ENCODE measurements at regions not wholly inside any gene's neighbourhood (a gene's known extent, or its start where the extent isn't known, plus 50 kb on each side); places are given as distances from the start of the nearest gene placed in this dataset.
"Not testable (repeated sequence)": the region's sequence is repeated elsewhere in the genome, so short reads cannot be mapped to it uniquely, and the experiment has no call there.

DNA sequence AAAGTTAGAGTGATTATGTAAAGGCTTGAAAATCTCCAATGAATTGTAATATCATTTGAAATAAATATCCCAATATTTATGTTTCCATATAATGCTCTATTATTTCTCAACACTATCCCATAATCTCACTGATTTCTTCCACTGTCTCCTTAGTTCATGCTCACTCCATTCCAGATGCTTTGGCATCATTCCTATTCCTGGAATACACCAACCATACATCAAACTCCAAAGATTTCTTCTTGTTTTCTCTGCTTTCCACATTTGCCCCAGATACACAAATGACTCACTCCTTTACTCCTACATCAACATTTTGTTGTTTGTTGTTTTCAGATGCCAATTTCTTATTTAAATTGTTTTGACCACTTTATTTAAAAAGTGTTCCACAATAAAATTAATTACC lies 1390.8 kb downstream of the ZPLD1 start:
- no peak for DNase-seq

DNA sequence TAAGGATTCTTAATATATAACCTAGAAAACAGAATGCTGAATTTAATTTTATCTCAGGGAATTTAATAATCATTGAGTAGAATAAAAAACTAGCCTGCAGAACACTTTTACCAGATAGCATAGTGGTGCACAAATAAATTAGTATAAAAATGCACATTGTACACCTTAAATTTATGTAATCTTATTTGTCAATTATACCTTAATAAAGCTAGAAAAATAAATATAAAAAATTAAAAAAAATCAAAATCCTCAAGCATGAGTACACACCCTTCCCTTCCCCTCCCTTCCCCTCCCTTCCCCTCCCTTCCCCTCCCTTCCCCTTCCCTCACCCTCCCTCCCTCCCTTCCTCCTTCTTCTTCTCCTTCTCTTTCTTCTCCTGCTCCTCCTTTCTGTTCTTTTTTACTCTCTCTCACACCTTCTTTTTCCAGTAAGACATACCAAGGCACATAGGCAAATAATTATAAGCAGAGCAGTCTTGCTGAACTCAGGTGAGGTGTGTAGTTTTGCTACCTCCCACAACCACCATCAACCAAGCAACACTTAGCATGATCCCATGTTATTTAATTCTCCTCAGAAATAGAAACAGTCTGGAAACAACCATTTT lies 1395.0 kb downstream of the ZPLD1 start:
- DNase-seq = no peak

DNA sequence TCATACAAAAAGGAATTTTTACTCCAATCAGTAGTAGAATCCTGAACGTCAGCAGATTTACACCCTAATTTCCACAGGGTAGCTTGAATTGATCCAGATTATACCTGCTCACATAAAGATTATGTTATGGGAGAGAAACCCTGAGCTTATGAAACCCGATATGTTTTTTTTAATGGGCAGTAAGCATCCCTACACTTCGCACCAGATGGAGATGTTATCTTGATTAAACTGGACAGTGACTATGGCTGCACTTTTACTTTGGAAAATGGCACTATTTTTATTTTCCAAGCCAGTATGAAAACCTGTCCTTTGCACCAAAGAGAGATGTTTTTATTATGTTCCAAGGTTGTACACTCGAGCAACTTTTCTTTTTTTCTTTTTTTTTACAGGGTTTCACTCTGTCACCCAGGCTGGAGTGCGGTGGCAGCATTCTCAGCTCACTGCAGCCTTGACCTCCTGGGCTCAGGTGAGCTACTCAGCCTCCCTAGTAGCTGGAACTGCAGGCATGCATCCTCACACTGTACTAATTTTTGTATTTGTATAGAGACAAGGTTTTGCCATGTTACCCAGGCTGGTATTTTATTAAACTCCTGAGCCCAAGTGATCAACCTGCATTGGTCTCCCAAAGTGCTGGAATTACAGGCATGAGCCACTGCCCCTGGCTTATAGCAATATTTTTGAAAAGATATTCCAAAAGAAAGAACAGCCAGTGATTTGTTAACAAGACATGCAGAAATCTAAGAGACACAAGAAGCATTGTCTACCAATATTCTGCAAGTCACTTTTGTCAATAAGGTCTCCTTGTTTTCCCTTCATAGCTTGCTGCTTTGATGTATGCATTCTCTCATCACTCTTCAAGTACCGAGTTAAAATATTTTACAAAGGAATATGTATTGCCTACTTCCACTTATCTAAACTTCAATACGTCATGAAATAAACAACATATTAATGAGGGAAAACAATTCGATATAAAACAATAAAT lies 1412.6 kb downstream of the ZPLD1 start:
- DNase-seq = no peak

DNA sequence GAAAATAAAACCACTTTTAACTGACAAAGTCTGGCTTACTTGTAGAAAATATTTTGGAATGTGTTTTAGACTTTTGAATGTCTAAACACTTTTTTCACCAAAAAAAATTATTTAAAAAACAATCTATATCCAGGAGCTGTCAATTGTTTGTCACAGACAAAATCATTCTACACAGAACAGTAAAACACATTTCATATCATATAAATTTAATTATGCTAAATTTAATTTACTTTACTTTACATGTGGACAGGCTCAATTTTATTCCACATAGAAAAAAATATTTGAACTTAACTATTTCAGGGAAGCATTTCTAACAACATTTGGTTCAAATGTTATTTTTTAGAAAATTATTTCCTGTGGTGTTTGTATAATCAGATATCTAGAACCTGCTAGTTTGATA lies 1417.0 kb downstream of the ZPLD1 start:
- DNase-seq = no peak

DNA sequence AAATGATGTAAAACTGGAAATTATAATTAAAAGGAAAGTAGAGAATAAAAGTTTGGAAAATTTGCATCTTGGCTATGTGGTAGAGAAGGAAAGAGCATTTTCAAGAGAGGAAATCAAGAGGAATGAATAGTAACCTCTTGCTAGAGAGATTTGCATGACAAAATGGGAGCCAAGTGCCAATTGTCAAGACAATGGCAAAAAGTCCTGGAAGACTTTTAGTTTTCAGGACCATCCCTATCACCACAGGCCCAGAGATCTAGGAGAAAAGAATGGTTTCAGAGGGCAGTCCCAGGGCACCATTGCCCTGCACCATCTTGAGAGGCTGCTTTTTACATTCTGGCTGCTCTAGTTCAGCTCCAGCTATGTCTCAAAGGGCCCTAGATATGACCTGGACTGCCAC lies 1427.6 kb downstream of the ZPLD1 start:
- no peak for DNase-seq

DNA sequence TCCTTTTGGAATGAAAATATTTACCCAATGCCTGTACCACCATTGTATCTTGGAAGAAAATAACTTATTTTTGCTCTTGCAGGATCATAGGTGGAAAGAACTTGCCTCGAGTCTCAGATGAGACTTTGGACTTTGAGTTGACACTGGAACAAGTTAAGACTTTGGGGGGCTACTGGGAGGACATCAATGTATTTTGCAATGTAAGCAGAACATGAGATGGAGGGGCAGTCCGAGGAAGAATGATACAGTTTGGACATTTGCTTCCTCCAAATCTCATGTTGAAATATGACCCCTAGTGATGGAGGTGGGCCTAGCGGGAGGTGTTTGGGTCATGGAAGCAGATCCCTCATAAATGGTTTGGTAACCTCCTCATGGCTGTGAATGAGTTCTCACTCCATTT lies 1428.6 kb downstream of the ZPLD1 start:
- no peak for DNase-seq

DNA sequence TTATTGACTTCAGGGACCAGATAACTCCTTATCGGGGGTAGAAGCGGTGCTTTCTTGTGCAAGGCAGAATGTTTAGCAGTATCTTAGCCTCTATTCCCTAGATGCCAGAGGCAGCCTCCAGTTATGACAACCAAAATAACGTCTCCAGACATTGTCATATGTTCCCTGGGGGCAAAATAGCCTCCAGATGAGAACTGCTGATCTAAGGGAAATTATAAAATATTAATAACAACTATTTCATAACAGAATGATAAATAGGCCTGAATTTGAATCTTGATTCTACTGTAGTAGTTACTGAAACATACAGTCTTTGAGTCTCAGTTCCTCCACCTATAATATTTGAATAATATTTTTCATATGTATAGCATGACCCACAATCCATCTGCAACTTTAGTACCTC lies 1431.3 kb downstream of the ZPLD1 start:
- DNase-seq = no peak

DNA sequence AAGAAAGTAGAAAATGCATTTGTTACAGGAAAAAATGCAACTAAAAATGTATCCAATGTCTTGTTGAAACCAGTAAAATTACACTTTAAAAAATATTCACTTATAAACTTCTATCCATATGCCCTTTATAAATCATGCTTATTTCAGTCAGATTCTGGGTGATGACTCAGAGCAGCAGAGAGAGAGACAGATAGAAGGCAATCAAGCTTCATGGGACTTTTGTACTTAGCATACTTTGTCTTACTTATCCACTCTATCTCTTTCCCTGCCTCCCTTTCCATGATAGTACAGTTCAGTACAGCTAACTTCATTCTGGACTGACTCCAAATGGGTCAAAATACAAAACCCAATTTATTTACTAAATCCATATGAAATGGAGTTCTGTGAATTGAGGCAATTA lies 1438.2 kb downstream of the ZPLD1 start:
- no peak for DNase-seq

DNA sequence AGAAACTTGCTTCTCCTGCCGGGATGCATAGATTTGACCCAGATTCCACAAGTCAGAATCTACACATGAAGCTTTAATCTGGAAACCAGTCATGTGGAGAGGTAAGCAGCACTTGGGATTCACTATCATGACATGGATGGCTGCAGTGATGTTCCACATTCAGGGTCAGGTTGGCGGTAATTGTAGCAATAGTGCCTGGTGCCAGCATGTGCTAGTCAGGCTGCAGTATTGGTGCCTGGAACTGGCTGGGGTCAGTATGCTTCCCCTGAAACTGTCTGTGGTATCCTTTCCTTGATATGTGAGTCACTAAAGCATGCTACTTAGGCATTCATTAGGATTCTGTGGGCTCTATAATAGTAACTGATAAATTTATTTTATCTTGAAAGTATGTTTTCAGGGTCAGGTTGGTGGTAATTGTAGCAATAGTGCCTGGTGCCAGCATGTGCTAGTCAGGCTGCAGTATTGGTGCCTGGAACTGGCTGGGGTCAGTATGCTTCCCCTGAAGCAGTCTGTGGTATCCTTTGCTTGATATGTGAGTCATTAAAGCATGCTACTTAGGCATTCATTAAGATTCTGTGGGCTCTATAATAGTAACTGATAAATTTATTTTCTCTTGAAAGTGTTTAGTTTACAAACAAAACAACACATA lies 1439.2 kb downstream of the ZPLD1 start:
- DNase-seq = no peak

DNA sequence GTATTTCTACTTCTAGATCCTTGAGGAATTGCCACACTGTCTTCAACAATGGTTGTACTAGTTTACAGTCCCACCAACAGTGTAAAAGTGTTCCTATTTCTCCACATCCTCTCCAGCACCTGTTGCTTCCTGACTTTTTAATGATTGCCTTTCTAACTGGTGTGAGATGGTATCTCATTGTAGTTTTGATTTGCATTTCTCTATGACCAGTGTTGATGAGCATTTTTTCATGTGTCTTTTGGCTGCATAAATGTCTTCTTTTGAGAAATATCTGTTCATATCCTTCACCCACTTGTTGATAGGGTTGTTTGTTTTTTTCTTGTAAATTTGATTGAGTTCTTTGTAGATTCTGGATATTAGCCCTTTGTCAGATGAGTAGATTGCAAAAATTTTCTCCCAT lies 1447.0 kb downstream of the ZPLD1 start:
- DNase-seq = not testable (repeated sequence)

DNA sequence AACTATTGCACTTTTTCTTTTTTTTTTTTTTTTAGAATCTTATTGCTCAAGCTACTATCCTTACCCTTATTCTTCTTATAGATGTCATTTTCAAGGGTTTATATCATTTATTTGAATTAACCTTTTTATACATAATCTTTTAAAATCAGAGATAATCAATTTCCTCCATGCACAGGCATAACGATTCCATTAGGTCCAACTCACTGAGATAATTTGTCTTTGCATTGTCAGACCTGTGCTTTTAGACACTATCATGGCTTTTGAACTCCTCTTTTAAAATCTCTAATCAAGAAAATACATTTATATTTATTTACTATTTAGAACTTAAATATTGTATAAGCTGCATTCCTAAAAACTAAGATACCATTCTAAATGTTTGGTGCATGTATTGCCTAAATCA lies 1454.9 kb downstream of the ZPLD1 start:
- no peak for DNase-seq

DNA sequence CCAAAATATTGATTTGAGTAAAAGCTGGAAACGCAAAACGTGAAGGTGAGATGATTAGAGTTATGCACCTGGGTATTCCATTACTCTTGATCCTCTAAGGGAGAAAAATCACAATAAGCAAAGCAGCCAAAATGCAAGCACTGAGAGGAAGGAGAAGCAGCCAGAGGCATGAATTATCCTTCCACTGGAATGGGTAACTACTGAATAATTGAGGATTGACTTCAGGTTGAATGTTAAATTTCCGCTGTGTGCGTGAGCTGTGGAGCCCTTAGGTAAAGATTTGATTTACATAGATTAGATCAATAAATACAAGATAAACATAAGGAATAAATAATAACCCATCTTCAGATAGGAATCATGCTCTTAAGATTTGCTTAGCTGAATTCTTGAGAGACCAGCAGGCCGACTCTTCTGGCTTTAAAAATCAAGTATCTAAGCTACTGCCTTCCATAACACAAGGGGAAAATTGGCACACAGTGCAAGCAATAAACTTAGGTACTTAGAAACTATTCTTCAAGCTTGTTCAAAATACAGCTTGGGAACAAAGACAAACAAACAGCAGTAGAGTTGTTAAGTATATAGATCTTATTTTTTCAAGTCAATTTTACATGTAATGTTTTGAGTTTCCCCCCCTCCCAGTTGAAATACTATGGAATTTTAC lies 1459.5 kb downstream of the ZPLD1 start:
- no peak for DNase-seq

DNA sequence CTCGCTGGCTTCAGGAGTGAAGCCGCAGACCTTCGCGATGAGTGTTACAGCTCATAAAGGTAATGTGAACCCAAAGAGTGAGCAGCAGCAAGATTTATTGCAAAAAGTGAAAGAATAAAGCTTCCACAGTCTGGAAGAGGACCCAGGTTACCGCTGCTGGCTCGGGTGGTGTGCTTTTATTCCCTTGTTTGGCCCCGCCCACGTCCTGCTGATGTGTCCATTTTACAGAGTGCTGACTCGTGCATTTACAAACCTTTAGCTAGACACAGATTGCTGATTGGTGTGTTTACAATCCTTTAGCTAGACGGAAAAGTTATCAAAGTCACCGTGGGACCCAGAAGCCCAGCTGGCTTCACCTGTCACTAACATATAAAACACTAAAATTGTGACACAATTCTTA lies 1464.5 kb downstream of the ZPLD1 start:
- DNase-seq = no peak

DNA sequence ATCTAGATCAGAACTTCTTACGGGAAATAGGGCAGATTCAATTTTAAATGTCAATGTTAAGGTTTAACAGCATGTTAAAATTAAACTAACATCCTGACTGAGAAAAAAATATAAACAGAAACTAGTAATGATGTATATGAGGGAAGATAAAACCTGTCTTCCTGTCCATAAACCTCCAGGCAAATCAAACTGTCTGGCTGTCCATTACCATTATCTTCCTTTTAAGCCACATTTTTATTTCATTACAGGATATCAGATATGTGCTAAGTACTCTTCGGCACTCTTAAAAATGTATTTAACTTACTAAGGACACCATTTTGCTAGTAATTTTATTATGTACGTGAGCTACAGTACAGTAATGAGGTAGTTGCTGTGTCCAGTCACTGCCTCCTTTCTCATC lies 1461.7 kb upstream of the ALCAM start:
- DNase-seq = no peak

DNA sequence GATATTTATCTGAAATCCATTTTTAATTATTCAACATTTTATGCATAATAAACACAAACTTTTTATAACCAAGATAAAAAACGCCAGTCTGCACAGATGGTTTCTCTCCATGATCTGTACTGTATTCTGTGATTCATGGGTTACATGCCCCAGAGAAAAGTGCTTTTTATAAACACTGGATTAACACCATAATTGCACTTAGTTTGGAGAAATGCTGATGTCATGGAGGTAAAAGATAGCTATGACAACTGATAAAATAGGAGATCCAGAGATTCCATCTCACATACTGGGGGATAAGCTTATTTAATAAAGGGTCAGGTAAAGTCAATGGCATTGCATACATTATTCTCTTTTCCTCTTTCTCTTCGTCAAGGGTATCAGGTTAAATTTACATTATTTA lies 1460.4 kb upstream of the ALCAM start:
- no peak for DNase-seq

DNA sequence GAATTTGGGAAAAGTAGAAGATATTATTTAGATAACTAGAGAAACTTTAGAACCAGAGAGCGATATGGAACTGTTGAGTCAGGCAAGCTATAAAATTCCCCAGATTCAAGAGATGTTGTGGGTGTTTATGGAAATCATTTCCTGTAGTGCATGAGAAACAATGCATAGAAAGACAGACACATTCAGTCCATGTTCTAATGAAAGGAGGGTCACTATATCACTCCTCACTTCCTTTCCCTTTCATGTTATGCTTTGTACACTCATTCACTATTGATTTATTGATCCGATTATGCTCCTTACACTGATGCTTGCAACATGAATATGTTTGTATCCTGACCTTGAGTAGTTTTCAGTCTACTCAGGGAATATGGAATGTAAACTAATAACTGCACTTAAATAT lies 1459.9 kb upstream of the ALCAM start:
- no peak for DNase-seq

DNA sequence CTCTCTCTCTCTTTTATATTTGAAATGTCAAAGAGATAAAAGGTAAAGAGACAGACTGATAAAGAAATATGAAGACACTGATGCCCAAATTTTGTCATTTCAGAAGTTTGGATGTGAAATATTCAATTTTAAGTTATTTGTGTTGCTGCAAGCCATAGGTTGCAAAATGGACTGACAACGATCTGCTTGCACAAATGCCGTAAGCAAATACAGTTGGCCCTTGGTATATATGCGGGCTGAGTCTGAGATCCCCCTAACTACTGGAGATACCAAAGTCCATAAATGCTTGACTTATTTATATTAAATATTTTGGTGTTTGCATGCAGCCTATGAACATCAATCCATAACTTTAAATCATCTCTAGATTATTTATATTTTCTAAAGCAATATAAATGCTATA lies 1459.1 kb upstream of the ALCAM start:
- no peak for DNase-seq

DNA sequence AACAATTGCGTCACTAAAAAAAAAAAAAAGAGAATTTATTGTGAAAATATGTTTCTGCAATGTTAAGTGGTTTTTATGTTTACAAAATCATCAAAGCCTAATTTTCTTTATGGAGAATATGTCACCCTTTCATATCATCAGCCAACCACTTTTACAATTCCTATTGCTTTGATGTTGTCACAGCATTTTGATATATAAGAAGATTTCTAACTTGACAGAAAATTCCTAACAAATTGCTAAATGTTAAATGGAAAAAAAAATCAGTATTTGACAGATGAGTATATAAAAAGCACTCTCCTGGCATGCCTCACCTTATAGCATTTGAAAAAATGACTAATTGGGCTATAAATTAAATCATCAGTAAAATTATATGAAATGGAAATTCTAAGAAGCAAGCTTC lies 1457.3 kb upstream of the ALCAM start:
- DNase-seq = no peak

DNA sequence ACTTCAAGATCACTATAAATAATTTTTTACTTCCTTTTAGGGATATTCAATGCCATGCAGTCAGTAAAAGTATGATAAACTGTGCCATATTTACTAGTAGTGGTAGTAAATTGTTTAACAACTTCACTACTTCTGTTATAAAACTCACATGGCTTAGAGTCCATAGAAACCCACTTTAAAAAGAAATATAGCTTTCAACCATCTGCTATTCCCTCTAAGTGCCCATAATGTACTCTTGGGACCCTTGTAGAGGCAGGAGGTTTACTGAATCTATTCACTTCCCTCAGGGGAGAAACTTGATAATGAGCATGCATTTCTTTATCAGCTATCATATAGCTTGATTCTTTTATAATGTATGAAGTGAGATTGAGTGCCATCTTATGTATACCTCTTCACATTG lies 1448.4 kb upstream of the ALCAM start:
- no peak for DNase-seq

DNA sequence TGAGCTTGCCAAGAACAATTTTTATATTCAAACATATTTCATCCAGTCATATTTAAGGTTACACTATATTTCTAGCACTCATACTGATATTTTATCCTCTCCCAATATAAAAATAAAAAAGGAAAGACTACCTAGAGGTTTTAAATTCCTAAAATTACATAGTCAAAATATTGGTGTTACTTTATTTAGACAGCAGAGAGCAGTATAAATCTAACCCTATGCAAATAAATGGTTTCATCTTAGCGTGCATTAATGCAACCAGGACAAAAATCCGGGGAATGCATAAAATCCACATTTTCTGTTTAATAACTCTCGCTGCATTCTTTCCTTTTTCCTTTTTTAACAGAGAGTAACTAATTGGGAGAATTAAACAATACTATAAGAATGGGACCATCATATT lies 1447.4 kb upstream of the ALCAM start:
- no peak for DNase-seq

DNA sequence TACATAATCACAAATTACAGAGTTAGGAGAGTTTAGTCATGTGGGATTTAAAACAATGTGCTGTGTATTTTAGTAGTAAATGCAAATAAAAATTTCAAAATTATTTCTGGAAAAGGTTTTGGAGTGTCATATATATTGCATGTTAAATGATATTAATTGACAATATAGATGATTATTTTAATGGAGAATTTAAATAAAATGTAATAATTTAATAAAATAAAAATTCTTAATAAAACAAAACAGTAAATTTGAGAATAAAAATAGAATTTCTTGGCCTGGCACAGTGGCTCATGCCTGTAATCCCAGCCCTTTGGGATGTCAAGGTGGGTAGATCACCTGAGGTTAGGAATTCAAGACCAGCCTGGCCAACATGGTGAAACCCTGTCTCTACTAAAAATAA lies 1442.8 kb upstream of the ALCAM start:
- no peak for DNase-seq

DNA sequence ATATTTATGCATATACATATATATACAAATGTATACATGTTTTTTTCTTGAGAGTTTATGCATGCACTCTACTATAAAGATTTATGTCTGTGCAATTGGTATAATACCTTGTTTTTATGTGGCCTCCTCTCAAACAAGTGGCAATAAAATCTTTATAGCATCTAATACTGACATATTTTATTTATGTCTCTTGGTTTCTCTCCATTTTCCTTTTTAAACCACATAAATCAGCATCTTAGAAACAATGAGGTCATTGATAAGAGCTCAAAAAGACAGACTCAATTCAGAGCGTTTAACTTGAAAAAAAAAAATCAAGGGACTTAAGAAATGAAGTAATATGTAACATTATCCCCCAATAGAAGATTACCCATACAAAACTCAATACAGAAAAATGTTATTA lies 1442.2 kb upstream of the ALCAM start:
- no peak for DNase-seq

DNA sequence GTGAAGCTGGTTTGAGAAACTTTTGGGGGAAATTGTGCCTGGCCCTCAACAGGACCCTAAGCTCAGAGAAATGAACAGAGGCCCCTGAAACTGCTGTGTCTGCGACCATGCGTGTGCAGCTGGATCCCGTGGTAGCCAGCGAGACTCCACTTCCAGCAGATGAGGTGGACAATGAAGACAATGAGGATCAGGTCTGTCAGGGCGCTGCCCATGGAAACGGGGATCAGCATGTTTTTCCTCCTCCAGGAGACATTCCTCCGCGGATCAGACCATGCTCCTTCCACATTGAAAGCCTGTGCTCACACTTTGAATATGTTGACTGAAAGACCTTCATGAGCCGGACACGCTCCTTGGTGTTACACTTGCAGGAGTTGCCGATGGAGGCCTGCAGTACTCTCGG lies 1439.8 kb upstream of the ALCAM start:
- no peak for DNase-seq

DNA sequence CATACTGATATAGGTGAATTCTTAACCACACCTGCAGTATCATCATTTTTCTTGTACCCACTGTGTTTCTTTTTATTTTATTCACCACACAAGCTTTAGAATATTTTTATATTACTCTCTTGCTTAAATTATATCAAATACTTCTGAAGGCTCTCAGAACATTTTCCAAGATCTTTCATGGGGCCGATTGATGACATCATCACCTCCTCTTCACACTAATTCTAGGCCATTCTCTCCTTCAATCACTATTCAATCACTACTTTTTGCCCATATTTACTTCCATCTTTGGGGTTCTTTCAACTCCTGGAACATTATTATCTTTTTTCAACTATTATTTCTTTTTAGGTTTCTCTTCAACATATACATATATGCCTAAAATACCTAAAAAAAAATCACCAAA lies 1438.8 kb upstream of the ALCAM start:
- DNase-seq = no peak
